Uterus (tissue), 2 donors: ENCODE measurements at regions not wholly inside any gene's neighbourhood (a gene's known extent, or its start where the extent isn't known, plus 50 kb on each side); places are given as distances from the start of the nearest gene placed in this dataset.

Experiments
- POLR2A ChIP-seq, 2 donors: fragments of 450-650 bp; IDR thresholded peaks; one replicate each; pipeline ENCODE4 v1.6.1; 2016; ENCODE audit warnings: antibody characterized with exemption in 2 of 2, mild to moderate bottlenecking in 1 of 2, moderate library complexity in 1 of 2
- TF ChIP-seq, protein P1 (sequence below), 4 experiments: fragments of 200-600 bp in 2 of 4; fragments of 450-650 bp in 2 of 4; sonication (generic) in 2 of 4; IDR thresholded peaks; one replicate each; pipeline ENCODE4 v1.5.1; 2016 to 2019; ENCODE audit warnings: antibody characterized with exemption in 4 of 4, mild to moderate bottlenecking in 2 of 4, moderate library complexity in 1 of 4

DNA sequence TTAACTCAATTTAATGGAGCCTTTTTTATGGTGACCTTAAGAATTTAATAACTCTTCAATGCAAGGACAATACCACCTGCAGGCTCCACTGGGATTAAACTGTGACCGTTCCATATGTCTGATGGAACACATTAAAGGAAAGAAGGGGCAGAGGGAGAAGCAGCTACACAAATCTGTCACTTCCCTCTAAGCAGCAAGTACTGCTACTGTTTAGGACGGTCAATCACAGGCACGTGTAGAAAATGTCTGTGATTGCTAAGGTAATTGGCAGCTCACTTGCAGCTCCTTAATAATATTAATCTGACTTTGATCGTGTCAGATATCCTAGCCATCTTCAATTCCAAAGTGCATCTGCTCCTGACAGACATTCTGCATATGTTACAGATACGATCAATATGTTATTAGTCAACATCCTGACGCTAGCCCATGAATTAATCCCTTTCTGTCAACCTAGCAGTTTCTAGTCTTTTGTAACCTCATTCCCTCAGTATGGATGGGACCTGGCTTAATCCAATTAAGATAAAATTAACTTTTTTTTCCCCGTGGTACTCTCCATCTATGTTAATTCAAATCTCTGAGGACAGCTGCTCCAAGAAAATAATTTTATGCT, 1012.4 kb downstream of the AMY1C start:
- TF ChIP-seq, protein P1, sequence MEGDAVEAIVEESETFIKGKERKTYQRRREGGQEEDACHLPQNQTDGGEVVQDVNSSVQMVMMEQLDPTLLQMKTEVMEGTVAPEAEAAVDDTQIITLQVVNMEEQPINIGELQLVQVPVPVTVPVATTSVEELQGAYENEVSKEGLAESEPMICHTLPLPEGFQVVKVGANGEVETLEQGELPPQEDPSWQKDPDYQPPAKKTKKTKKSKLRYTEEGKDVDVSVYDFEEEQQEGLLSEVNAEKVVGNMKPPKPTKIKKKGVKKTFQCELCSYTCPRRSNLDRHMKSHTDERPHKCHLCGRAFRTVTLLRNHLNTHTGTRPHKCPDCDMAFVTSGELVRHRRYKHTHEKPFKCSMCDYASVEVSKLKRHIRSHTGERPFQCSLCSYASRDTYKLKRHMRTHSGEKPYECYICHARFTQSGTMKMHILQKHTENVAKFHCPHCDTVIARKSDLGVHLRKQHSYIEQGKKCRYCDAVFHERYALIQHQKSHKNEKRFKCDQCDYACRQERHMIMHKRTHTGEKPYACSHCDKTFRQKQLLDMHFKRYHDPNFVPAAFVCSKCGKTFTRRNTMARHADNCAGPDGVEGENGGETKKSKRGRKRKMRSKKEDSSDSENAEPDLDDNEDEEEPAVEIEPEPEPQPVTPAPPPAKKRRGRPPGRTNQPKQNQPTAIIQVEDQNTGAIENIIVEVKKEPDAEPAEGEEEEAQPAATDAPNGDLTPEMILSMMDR (IDR thresholded peaks at IDR 0.05), result no peak
- no peak for TF ChIP-seq POLR2A (IDR thresholded peaks at IDR 0.05)
